HepG2 (cell line): ENCODE measurements at regions not wholly inside any gene's neighbourhood (a gene's known extent, or its start where the extent isn't known, plus 50 kb on each side); places are given as distances from the start of the nearest gene placed in this dataset.

Experiments
- JUN ChIP-seq: sonication (generic); formaldehyde crosslinking; IDR thresholded peaks from 2 replicates; pipeline ENCODE4 v1.4.0; 2020; ENCODE audit warnings: mild to moderate bottlenecking, missing genetic modification reagents
- ZNF501 ChIP-seq: sonication (generic); formaldehyde crosslinking; IDR thresholded peaks from 2 replicates; pipeline ENCODE4 v1.5.1; 2020; ENCODE audit warnings: mild to moderate bottlenecking, moderate library complexity, missing genetic modification reagents
- ZNF660 ChIP-seq: sonication (generic); formaldehyde crosslinking; IDR thresholded peaks from 2 replicates; pipeline ENCODE4 v1.5.1; 2020; ENCODE audit warnings: mild to moderate bottlenecking, low read depth, missing genetic modification reagents, borderline replicate concordance
- TF ChIP-seq, protein P1 (sequence below): sonication (generic); formaldehyde crosslinking; IDR thresholded peaks from 2 replicates; pipeline ENCODE4 v1.4.0; 2020; ENCODE audit warnings: low read depth, mild to moderate bottlenecking, missing genetic modification reagents
- TF ChIP-seq, protein P2 (sequence below): sonication (generic); formaldehyde crosslinking; IDR thresholded peaks from 2 replicates; pipeline ENCODE4 v1.5.0; 2020; ENCODE audit warnings: mild to moderate bottlenecking, missing genetic modification reagents
- TF ChIP-seq, protein P3 (sequence below): sonication (generic); formaldehyde crosslinking; IDR thresholded peaks from 2 replicates; pipeline ENCODE4 v1.5.1; 2020; ENCODE audit warnings: missing genetic modification reagents, mild to moderate bottlenecking, borderline replicate concordance

DNA sequence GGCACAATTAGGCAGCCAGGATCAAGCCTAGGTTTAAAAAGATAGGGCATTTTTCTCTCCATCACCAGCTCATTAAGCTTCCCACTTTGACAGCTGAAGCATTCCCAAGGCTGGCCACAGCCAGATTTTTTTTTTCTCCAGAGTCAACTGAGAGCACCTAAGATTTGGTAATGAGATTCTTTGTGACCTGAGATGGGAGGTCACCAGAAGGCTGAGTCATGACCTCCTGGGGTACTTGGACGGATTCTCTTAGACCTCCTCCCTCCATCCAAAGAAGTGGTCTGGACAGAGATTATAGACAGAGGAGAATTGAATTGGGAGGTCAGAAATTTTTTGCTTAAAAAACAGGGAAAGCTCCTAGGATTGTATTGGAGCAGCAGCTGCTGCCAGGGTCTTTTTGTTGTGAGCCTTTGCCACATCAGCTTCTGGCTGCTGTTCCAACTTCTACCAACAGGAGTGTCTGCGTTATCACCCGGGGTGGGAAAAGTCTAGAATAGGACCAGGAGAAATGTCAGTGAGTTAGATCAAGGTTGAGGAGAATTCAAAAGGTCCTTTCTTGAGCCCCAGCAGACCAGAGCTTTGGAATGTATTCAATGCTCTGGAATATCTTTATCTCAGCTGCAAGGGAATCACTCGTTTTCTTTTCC is 221.2 kb upstream of the N4BP1 start (continued):
- TF ChIP-seq, protein P1, sequence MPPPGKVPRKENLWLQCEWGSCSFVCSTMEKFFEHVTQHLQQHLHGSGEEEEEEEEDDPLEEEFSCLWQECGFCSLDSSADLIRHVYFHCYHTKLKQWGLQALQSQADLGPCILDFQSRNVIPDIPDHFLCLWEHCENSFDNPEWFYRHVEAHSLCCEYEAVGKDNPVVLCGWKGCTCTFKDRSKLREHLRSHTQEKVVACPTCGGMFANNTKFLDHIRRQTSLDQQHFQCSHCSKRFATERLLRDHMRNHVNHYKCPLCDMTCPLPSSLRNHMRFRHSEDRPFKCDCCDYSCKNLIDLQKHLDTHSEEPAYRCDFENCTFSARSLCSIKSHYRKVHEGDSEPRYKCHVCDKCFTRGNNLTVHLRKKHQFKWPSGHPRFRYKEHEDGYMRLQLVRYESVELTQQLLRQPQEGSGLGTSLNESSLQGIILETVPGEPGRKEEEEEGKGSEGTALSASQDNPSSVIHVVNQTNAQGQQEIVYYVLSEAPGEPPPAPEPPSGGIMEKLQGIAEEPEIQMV: no peak
- TF ChIP-seq, protein P2, sequence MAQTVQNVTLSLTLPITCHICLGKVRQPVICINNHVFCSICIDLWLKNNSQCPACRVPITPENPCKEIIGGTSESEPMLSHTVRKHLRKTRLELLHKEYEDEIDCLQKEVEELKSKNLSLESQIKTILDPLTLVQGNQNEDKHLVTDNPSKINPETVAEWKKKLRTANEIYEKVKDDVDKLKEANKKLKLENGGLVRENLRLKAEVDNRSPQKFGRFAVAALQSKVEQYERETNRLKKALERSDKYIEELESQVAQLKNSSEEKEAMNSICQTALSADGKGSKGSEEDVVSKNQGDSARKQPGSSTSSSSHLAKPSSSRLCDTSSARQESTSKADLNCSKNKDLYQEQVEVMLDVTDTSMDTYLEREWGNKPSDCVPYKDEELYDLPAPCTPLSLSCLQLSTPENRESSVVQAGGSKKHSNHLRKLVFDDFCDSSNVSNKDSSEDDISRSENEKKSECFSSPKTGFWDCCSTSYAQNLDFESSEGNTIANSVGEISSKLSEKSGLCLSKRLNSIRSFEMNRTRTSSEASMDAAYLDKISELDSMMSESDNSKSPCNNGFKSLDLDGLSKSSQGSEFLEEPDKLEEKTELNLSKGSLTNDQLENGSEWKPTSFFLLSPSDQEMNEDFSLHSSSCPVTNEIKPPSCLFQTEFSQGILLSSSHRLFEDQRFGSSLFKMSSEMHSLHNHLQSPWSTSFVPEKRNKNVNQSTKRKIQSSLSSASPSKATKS (CRISPR knock-in tag): no peak
- TF ChIP-seq, protein P3, sequence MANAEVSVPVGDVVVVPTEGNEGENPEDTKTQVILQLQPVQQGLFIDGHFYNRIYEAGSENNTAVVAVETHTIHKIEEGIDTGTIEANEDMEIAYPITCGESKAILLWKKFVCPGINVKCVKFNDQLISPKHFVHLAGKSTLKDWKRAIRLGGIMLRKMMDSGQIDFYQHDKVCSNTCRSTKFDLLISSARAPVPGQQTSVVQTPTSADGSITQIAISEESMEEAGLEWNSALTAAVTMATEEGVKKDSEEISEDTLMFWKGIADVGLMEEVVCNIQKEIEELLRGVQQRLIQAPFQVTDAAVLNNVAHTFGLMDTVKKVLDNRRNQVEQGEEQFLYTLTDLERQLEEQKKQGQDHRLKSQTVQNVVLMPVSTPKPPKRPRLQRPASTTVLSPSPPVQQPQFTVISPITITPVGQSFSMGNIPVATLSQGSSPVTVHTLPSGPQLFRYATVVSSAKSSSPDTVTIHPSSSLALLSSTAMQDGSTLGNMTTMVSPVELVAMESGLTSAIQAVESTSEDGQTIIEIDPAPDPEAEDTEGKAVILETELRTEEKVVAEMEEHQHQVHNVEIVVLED: no peak
- no peak for TF ChIP-seq ZNF660 (CRISPR knock-in tag)
- TF ChIP-seq JUN (CRISPR knock-in tag): no peak
- TF ChIP-seq ZNF501 (CRISPR knock-in tag): no peak
